Activated naive CD8-positive, alpha-beta T cell treated with anti-CD3 and anti-CD28 coated beads, Interleukin-2, amount 50 U/mL, for 24 hours (primary cell): ENCODE measurements at regions not wholly inside any gene's neighbourhood (a gene's known extent, or its start where the extent isn't known, plus 50 kb on each side); places are given as distances from the start of the nearest gene placed in this dataset.

ENCODE experiments used
- ATAC-seq: fragments of 150-1000 bp; cut with Tn5 transposase; one replicate; pipeline ENCODE4 v1.10.0; 2021
- DNase-seq: peaks from one replicate; pipeline ENCODE4 v3.0.0; 2021
- H3K27ac Mint-ChIP-seq: one replicate; pipeline ENCODE4 v1.8.0; 2021; ENCODE audit warnings: mild to moderate bottlenecking, mixed read lengths
- H3K27me3 Mint-ChIP-seq: one replicate; pipeline ENCODE4 v1.8.0; 2021; ENCODE audit warnings: mixed read lengths
- H3K36me3 Mint-ChIP-seq: one replicate; pipeline ENCODE4 v1.8.0; 2021; ENCODE audit warnings: low read depth, mixed read lengths
- H3K4me1 Mint-ChIP-seq: one replicate; pipeline ENCODE4 v1.8.0; 2021; ENCODE audit warnings: mixed read lengths
- H3K4me3 Mint-ChIP-seq: one replicate; pipeline ENCODE4 v1.8.0; 2021; ENCODE audit warnings: mild to moderate bottlenecking, moderate library complexity, mixed read lengths
- H3K9me3 Mint-ChIP-seq: one replicate; pipeline ENCODE4 v1.8.0; 2021; ENCODE audit warnings: mixed read lengths

- peaks cover 43% of the 10 kb centered on the region for H3K4me1 Mint-ChIP-seq
- ATAC-seq = no peak
- no peaks in the 10 kb centered on the region for H3K9me3 Mint-ChIP-seq
- H3K4me3 Mint-ChIP-seq = no peak overlapping the region
- no peaks in the 10 kb centered on the region for H3K27me3 Mint-ChIP-seq
- DNase-seq = no peak
- peak overlapping the region; percentile 37 for H3K27ac Mint-ChIP-seq
- peaks cover 23% of the 10 kb centered on the region for H3K36me3 Mint-ChIP-seq
Measured at GRCh38 chr22:42217752-42218280, 52.6 kb downstream of the TCF20 start.

- Mint-ChIP-seq H3K36me3 (peaks cover 26% of the 10 kb centered on the region), H3K4me1 (peaks cover 37% of the 10 kb centered on the region), H3K27me3 (no peaks in the 10 kb centered on the region), H3K9me3 (no peaks in the 10 kb centered on the region), H3K4me3 (no peak overlapping the region), H3K27ac (peak overlapping the region; percentile 15)
- ATAC-seq (peak; percentile 42), DNase-seq (no peak)
Measured at GRCh38 chr22:42217019-42217751, 53.3 kb downstream of the TCF20 start.

GRCh38 chr22:42214633-42215415, 55.6 kb downstream of the TCF20 start:
- H3K27me3 Mint-ChIP-seq = no peaks in the 10 kb centered on the region
- H3K4me1 Mint-ChIP-seq = peaks cover 21% of the 10 kb centered on the region
- ATAC-seq = no peak
- no peak overlapping the region for H3K27ac Mint-ChIP-seq
- H3K36me3 Mint-ChIP-seq = peaks cover 34% of the 10 kb centered on the region
- H3K9me3 Mint-ChIP-seq = no peaks in the 10 kb centered on the region
- DNase-seq = no peak
- no peak overlapping the region for H3K4me3 Mint-ChIP-seq

DNA sequence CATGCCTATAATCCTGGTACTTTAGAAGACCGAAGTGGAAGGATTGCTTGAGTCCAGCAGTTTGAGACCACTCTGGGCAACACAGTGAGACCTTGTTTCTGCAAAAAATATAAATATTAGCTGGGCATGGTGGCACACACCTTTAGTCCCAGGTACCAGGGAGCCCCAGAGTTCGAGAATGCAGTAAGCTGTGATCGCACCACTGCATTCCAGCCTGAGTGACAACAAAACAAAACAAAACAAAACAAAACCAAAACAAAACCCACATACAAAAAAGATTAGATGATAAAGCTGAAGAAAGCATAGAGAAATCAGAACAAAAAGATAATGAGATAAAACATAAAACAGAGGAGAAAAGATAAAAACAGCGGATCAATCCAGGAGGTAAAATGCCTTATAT, 62.1 kb downstream of the TCF20 start:
- Mint-ChIP-seq H3K27me3 (no peaks in the 10 kb centered on the region), H3K36me3 (peaks cover 34% of the 10 kb centered on the region), H3K9me3 (no peaks in the 10 kb centered on the region), H3K4me3 (no peak overlapping the region), H3K27ac (peak overlapping the region; percentile 10), H3K4me1 (peaks cover 24% of the 10 kb centered on the region)
- DNase-seq (no peak), ATAC-seq (no peak)

- no peak overlapping the region for H3K4me3 Mint-ChIP-seq
- H3K27ac Mint-ChIP-seq = no peak overlapping the region
- ATAC-seq = no peak
- H3K4me1 Mint-ChIP-seq = peaks cover 28% of the 10 kb centered on the region
- H3K27me3 Mint-ChIP-seq = no peaks in the 10 kb centered on the region
- peaks cover 35% of the 10 kb centered on the region for H3K36me3 Mint-ChIP-seq
- no peaks in the 10 kb centered on the region for H3K9me3 Mint-ChIP-seq
- no peak for DNase-seq
Measured at GRCh38 chr22:42207918-42208317, 62.5 kb downstream of the TCF20 start.

GRCh38 chr22:42203609-42204008, 66.8 kb downstream of the TCF20 start:
- Mint-ChIP-seq H3K36me3 (peaks cover 43% of the 10 kb centered on the region), H3K9me3 (no peaks in the 10 kb centered on the region), H3K27me3 (no peaks in the 10 kb centered on the region), H3K4me3 (no peak overlapping the region), H3K4me1 (peaks cover 51% of the 10 kb centered on the region), H3K27ac (no peak overlapping the region)
- no peak for DNase-seq
- ATAC-seq = no peak

GRCh38 chr22:42202669-42203068, 67.8 kb downstream of the TCF20 start:
- peak overlapping the region; percentile 40 for H3K4me3 Mint-ChIP-seq
- H3K27ac Mint-ChIP-seq = no peak overlapping the region
- H3K4me1 Mint-ChIP-seq = peaks cover 47% of the 10 kb centered on the region
- ATAC-seq = peak; percentile 91
- H3K36me3 Mint-ChIP-seq = peaks cover 41% of the 10 kb centered on the region
- no peaks in the 10 kb centered on the region for H3K27me3 Mint-ChIP-seq
- no peaks in the 10 kb centered on the region for H3K9me3 Mint-ChIP-seq
- DNase-seq = peak; percentile 41

DNA sequence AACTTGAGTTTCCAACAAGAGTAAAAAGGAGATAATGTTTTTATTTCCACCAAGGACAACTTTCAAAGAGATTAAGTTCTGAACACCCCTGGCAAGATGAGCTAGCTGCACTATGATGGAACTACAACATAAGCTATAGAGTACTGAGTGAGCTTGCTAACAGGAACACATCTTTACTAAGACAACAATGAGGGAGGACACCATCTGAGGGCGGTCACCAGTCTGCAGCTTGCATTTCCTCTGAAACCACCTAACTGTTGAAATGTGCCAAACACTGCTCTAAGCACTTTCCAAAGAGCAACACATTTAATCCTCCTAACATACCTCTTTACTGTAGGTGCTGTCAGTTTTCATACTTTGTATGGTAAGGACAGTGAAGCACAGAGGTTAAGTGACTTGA, 68.4 kb downstream of the TCF20 start:
- DNase-seq = no peak
- Mint-ChIP-seq H3K4me1 (peaks cover 47% of the 10 kb centered on the region), H3K27me3 (no peaks in the 10 kb centered on the region), H3K9me3 (no peaks in the 10 kb centered on the region), H3K27ac (peak overlapping the region; percentile 42), H3K36me3 (peaks cover 39% of the 10 kb centered on the region), H3K4me3 (no peak overlapping the region)
- peak; percentile 35 for ATAC-seq

GRCh38 chr22:42199025-42199424, 68.4 kb upstream of the CYP2D6 start:
- DNase-seq (no peak), ATAC-seq (no peak)
- no peaks in the 10 kb centered on the region for H3K9me3 Mint-ChIP-seq
- peaks cover 58% of the 10 kb centered on the region for H3K4me1 Mint-ChIP-seq
- H3K27me3 Mint-ChIP-seq = no peaks in the 10 kb centered on the region
- no peak overlapping the region for H3K4me3 Mint-ChIP-seq
- no peak overlapping the region for H3K27ac Mint-ChIP-seq
- peaks cover 31% of the 10 kb centered on the region for H3K36me3 Mint-ChIP-seq

GRCh38 chr22:42198226-42198625, 67.6 kb upstream of the CYP2D6 start:
- no peak overlapping the region for H3K27ac Mint-ChIP-seq
- H3K36me3 Mint-ChIP-seq = peaks cover 28% of the 10 kb centered on the region
- no peak overlapping the region for H3K4me3 Mint-ChIP-seq
- H3K27me3 Mint-ChIP-seq = no peaks in the 10 kb centered on the region
- no peaks in the 10 kb centered on the region for H3K9me3 Mint-ChIP-seq
- peaks cover 59% of the 10 kb centered on the region for H3K4me1 Mint-ChIP-seq
- ATAC-seq = no peak
- DNase-seq = no peak

DNA sequence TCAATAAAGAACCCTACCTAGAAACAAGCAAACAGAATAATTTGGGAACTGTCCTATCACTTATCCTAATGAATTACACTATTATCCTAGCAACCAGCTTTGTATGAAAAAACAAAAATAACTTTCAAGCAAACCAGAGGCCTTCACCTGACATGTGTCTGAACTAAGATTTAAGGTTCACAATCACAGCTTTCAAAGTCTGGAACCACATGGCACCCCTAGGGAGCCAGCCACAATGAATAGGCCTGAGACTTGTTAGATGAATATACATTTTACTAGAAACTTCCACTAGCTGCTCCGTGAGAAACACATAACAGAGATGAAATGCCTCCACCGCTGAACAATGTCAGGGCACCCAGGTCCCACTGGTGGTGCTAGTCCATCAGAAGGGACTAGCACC, 65.8 kb upstream of the CYP2D6 start:
- Mint-ChIP-seq H3K9me3 (no peaks in the 10 kb centered on the region), H3K4me1 (peaks cover 54% of the 10 kb centered on the region), H3K4me3 (no peak overlapping the region), H3K27ac (no peak overlapping the region), H3K27me3 (no peaks in the 10 kb centered on the region), H3K36me3 (peaks cover 17% of the 10 kb centered on the region)
- ATAC-seq (no peak), DNase-seq (no peak)

DNA sequence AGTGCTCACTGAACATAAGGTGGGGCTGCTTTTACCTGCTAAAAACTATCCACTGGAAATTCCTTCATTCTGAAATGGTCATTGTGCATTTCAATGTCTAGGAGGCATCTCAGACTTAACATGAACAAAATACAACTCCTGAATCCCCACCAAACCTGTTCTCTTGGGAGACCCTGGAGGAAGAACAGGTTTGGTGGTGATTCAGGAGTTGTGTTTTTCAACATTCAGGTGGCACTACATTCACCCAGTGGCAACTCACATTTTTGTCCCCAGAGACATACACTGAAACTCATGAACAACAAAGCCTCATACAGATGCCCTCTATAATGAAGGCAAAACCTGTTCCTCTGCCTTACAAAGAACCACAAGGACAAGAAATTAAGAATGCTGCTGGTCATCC, 64.3 kb upstream of the CYP2D6 start:
- H3K27me3 Mint-ChIP-seq = no peaks in the 10 kb centered on the region

DNA sequence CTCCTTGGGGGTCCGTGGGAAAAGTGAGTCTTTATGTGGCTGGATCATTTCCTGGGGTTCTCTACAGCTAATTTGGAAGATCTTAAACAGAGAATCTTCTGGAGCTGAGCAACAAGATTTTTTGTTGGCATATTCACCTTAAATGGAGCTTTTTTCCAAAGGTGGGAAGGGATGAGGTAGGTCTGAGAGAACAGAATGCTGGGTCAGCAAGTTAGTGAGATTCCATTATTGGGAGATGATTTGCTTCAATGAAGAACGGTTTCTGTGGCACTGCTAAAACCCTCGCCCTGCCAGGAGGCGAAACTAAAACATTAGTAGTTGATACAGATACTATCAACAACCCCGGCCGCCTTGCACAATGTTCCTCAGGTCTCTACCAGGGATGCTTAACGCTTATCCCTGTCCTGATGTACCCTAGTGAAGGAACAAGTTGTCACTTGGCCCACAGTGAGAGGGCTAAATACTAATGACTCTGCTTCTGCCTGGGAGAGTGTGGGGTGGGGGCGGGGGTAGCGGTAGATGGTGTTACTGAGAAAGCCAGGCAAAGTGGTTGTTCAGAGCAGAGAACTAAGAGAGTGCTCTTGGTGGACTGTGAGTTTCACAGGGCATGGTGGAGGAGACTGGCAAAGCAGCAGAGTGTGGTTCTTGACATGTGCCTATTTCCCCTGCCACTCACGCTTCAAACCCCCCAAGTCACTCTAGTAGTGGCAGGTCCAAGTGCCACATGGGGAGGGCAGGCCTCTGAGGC, 63.7 kb upstream of the CYP2D6 start:
- no peak overlapping the region for H3K4me3 Mint-ChIP-seq
- no peak for DNase-seq
- peaks cover 47% of the 10 kb centered on the region for H3K4me1 Mint-ChIP-seq
- H3K36me3 Mint-ChIP-seq = peaks cover 5% of the 10 kb centered on the region
- no peak for ATAC-seq
- no peak overlapping the region for H3K27ac Mint-ChIP-seq
- no peaks in the 10 kb centered on the region for H3K9me3 Mint-ChIP-seq
- no peaks in the 10 kb centered on the region for H3K27me3 Mint-ChIP-seq

More for the DNA sequence above, 64.3 kb upstream of the CYP2D6 start:
- H3K27ac Mint-ChIP-seq = no peak overlapping the region
- DNase-seq (no peak), ATAC-seq (no peak)
- peaks cover 7% of the 10 kb centered on the region for H3K36me3 Mint-ChIP-seq
- H3K4me3 Mint-ChIP-seq = no peak overlapping the region
- H3K9me3 Mint-ChIP-seq = no peaks in the 10 kb centered on the region
- H3K4me1 Mint-ChIP-seq = peaks cover 45% of the 10 kb centered on the region

- no peaks in the 10 kb centered on the region for H3K9me3 Mint-ChIP-seq
- no peak overlapping the region for H3K4me3 Mint-ChIP-seq
- ATAC-seq = no peak
- H3K27me3 Mint-ChIP-seq = no peaks in the 10 kb centered on the region
- no peak for DNase-seq
- peaks cover 56% of the 10 kb centered on the region for H3K4me1 Mint-ChIP-seq
- H3K27ac Mint-ChIP-seq = no peak overlapping the region
- H3K36me3 Mint-ChIP-seq = peaks cover 6% of the 10 kb centered on the region
Measured at GRCh38 chr22:42192547-42192946, 61.9 kb upstream of the CYP2D6 start.
